SK-N-SH (cell line): ENCODE measurements at regions not wholly inside any gene's neighbourhood (a gene's known extent, or its start where the extent isn't known, plus 50 kb on each side); places are given as distances from the start of the nearest gene placed in this dataset.

Experiments
- CTCF ChIA-PET: fragments of 300-600, 350-600 bp; formaldehyde crosslinking; extraction: SDS; loops from one replicate; lab custom pipeline; 2021; lab: Yijun Ruan, JAX
- POLR2A ChIA-PET: fragments of 350-600 bp; sonication (Branson Sonifier 250); formaldehyde crosslinking; extraction: SDS; loops from one replicate; lab custom pipeline; 2020; ENCODE audit warnings: antibody characterized with exemption, inconsistent platforms; lab: Yijun Ruan, JAX
- DNase-seq: peaks from one replicate; pipeline ENCODE4 v3.0.0; 2012
- H2AFZ ChIP-seq: fragments of 200-600 bp; sonication (generic); 2 replicates; pipeline ENCODE4 v1.8.1; 2016; ENCODE audit warnings: antibody characterized with exemption, mild to moderate bottlenecking, low read depth
- H3F3A ChIP-seq: fragments of 200-600 bp; sonication (generic); replicated peaks from 2 replicates; pipeline ENCODE3; 2016; ENCODE audit warnings: antibody characterized with exemption, mild to moderate bottlenecking; ENCODE audit not compliant: insufficient read depth
- H3K27ac ChIP-seq, 2 experiments: fragments of 200-500 bp in 1 of 2; fragments of 200-600 bp in 1 of 2; sonication (Bioruptor generic) in 1 of 2; sonication (generic), shearing (Covaris generic) in 1 of 2; 2 replicates each; pipeline versions ENCODE4 v1.5.1 to v1.6.1; 2014 to 2016; ENCODE audit warnings: low read depth in 2 of 2, inconsistent platforms in 1 of 2, low read length in 1 of 2, mild to moderate bottlenecking in 1 of 2, mixed read lengths in 1 of 2
- H3K27me3 ChIP-seq: fragments of 200-600 bp; sonication (generic), shearing (Covaris generic); 2 replicates; pipeline ENCODE4 v1.6.1; 2016; ENCODE audit warnings: mixed run types; ENCODE audit not compliant: insufficient read depth
- H3K36me3 ChIP-seq, 2 experiments: fragments of 200-500 bp in 1 of 2; fragments of 200-600 bp in 1 of 2; sonication (Bioruptor generic) in 1 of 2; sonication (generic) in 1 of 2; replicated peaks in 1 of 2; 2 replicates each; pipeline versions ENCODE3 to v1.5.1; 2014 to 2016; ENCODE audit warnings: low read length in 1 of 2, mild to moderate bottlenecking in 1 of 2; ENCODE audit not compliant: insufficient read depth in 2 of 2, control insufficient read depth in 1 of 2
- H3K4me1 ChIP-seq, 2 experiments: fragments of 200-500 bp in 1 of 2; fragments of 200-600 bp in 1 of 2; sonication (Bioruptor generic) in 1 of 2; sonication (generic), shearing (Covaris generic) in 1 of 2; 2 replicates each; pipeline versions ENCODE4 v1.5.1 to v1.6.1; 2014 to 2016; ENCODE audit warnings: low read depth in 1 of 2, low read length in 1 of 2, mixed run types in 1 of 2; ENCODE audit not compliant: insufficient read depth in 2 of 2, control insufficient read depth in 1 of 2
- H3K4me2 ChIP-seq: fragments of 200-600 bp; sonication (generic), shearing (Covaris generic); 2 replicates; pipeline ENCODE4 v1.6.1; 2017; ENCODE audit warnings: mixed run types
- H3K4me3 ChIP-seq, 2 experiments: fragments of 200-500 bp in 1 of 2; fragments of 200-600 bp in 1 of 2; sonication (Bioruptor generic) in 1 of 2; sonication (generic), shearing (Covaris generic) in 1 of 2; 2 replicates each; pipeline versions ENCODE4 v1.5.1 to v1.8.1; 2014 to 2016; ENCODE audit warnings: low read depth in 2 of 2, inconsistent platforms in 1 of 2, low read length in 1 of 2, mild to moderate bottlenecking in 1 of 2, mixed read lengths in 1 of 2, moderate library complexity in 1 of 2
- H3K79me2 ChIP-seq: fragments of 200-600 bp; sonication (generic); 2 replicates; pipeline ENCODE4 v1.8.1; 2017; ENCODE audit warnings: mild to moderate bottlenecking; ENCODE audit not compliant: insufficient read depth
- H3K9ac ChIP-seq: fragments of 200-600 bp; sonication (generic); 2 replicates; pipeline ENCODE4 v1.6.1; 2017; ENCODE audit warnings: mixed run types
- H3K9me2 ChIP-seq: fragments of 200-600 bp; sonication (generic); 2 replicates; pipeline ENCODE4 v1.6.1; 2017; ENCODE audit warnings: mixed run types
- H3K9me3 ChIP-seq: fragments of 200-600 bp; sonication (generic); 2 replicates; pipeline ENCODE4 v1.6.1; 2017; ENCODE audit warnings: mixed run types, mild to moderate bottlenecking, moderate library complexity
- H4K20me1 ChIP-seq: fragments of 200-600 bp; sonication (generic); 2 replicates; pipeline ENCODE4 v1.6.1; 2017; ENCODE audit warnings: mild to moderate bottlenecking, mixed run types; ENCODE audit not compliant: insufficient read depth
- EZH2phosphoT487 ChIP-seq: fragments of 200-600 bp; sonication (generic); IDR thresholded peaks from 2 replicates; pipeline ENCODE4 v1.6.1; 2017; ENCODE audit warnings: low read depth, mixed run types, mild to moderate bottlenecking, antibody characterized with exemption, moderate library complexity, borderline replicate concordance
- FOXJ3 ChIP-seq: sonication (generic); formaldehyde crosslinking; IDR thresholded peaks from 2 replicates; pipeline ENCODE4 v1.5.1; 2020; ENCODE audit warnings: mild to moderate bottlenecking, missing genetic modification reagents
- FOXM1 ChIP-seq: IDR thresholded peaks from 2 replicates; pipeline ENCODE4 v1.4.0; 2012; ENCODE audit warnings: low read depth, mild to moderate bottlenecking
- MEF2A ChIP-seq: IDR thresholded peaks from 2 replicates; pipeline ENCODE4 v1.4.0; 2012; ENCODE audit warnings: low read depth, borderline replicate concordance
- RFX5 ChIP-seq: IDR thresholded peaks from 2 replicates; pipeline ENCODE4 v1.6.1; 2012; ENCODE audit warnings: mild to moderate bottlenecking, improper control_type of control experiment, low read length
- SIN3A ChIP-seq: IDR thresholded peaks from 2 replicates; pipeline ENCODE4 v1.6.1; 2012; ENCODE audit warnings: low read depth, mild to moderate bottlenecking, low read length, moderate library complexity, borderline replicate concordance
- SMC3 ChIP-seq: IDR thresholded peaks from 2 replicates; pipeline ENCODE4 v1.6.1; 2012; ENCODE audit warnings: low read depth, low read length, improper control_type of control experiment
- TAF1 ChIP-seq: IDR thresholded peaks from 2 replicates; pipeline ENCODE4 v1.6.1; 2012; ENCODE audit warnings: low read depth, mild to moderate bottlenecking, low read length, moderate library complexity, borderline replicate concordance
- WGBS: methylation state at CpG from one replicate; pipeline ENCODE4 v1.1.6; 2017; ENCODE audit warnings: low lambda C conversion rate; 5-methylcytosine and 5-hydroxymethylcytosine counted together
- TF ChIP-seq, protein P1 (sequence below): fragments of 200-600 bp; sonication (generic); IDR thresholded peaks from 2 replicates; pipeline ENCODE4 v1.6.1; 2017; ENCODE audit warnings: antibody characterized with exemption, mild to moderate bottlenecking, moderate library complexity
- TF ChIP-seq, protein P2 (sequence below): IDR thresholded peaks from 2 replicates; pipeline ENCODE4 v1.4.0; 2012; ENCODE audit warnings: low read depth, borderline replicate concordance
- TF ChIP-seq, protein P3 (sequence below): IDR thresholded peaks from 2 replicates; pipeline ENCODE4; 2012

DNA sequence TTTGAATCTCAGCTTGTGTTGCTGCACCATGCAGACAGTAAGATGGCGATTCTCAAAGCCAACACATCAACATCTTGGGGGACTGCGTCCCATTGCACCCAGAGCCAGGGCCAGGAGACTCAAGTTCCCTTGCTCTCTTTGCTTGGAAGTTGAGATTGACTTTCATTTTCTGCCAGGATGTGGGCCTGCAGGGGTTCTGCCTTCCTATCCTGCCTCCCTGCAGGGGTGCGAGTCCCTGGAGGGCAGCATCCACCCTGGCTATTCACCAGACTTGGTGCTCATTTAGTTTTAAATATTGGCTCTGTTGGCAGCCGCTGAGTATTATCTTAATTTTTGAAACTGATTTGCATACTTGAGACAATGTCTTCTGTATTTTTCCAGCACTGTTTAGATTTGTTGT, 451.5 kb downstream of the GLRX3 start:
- POLR2A ChIA-PET: no interaction called here

DNA sequence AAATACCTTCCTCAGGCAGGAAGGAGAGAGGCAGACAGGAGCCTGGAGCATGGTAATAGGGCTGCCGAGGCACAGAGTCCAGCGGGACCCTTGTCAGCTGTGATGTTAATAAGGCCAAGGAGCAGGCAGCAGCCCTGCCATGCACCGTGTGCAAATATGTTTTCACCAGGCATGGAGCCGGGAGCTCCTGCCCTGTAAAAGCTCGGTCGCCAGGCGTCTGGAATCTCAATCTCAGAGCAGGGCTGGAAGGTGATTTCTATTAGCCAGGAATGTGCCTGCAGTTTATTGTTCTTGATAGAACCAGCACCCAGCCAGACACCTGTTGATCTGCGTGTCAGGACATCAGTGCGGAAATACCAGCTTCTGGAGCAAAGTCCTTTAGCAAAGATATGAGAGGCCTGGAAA, 469.8 kb downstream of the GLRX3 start:
- no peak overlapping the region for H3K9ac ChIP-seq
- WGBS: 25% methylated on average over 9 of the region's 9 CpGs
- H3K9me2 ChIP-seq: no peaks in the 10 kb centered on the region
- peaks cover 0 to 3% of the 10 kb centered on the region in 2 experiments; a peak in 1 of 4 replicates for H3K4me1 ChIP-seq
- TF ChIP-seq, protein P1, sequence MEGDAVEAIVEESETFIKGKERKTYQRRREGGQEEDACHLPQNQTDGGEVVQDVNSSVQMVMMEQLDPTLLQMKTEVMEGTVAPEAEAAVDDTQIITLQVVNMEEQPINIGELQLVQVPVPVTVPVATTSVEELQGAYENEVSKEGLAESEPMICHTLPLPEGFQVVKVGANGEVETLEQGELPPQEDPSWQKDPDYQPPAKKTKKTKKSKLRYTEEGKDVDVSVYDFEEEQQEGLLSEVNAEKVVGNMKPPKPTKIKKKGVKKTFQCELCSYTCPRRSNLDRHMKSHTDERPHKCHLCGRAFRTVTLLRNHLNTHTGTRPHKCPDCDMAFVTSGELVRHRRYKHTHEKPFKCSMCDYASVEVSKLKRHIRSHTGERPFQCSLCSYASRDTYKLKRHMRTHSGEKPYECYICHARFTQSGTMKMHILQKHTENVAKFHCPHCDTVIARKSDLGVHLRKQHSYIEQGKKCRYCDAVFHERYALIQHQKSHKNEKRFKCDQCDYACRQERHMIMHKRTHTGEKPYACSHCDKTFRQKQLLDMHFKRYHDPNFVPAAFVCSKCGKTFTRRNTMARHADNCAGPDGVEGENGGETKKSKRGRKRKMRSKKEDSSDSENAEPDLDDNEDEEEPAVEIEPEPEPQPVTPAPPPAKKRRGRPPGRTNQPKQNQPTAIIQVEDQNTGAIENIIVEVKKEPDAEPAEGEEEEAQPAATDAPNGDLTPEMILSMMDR: no peak
- TF ChIP-seq, protein P2, sequence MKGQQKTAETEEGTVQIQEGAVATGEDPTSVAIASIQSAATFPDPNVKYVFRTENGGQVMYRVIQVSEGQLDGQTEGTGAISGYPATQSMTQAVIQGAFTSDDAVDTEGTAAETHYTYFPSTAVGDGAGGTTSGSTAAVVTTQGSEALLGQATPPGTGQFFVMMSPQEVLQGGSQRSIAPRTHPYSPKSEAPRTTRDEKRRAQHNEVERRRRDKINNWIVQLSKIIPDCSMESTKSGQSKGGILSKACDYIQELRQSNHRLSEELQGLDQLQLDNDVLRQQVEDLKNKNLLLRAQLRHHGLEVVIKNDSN: no peak
- H3K4me3 ChIP-seq: no peak overlapping the region
- CTCF ChIA-PET: interaction anchor here (0.9 kb wide), 1 partner anchor 26 kb away, joined by 3 read pairs; no protein-coding TSS in a partner anchor
- H3K27ac ChIP-seq: no peak overlapping the region
- POLR2A ChIA-PET: no interaction called here
- peak; percentile 21 for DNase-seq
- no peak overlapping the region for H2AFZ ChIP-seq
- H3K36me3 ChIP-seq: no peaks in the 10 kb centered on the region
- no peaks in the 10 kb centered on the region for H3K27me3 ChIP-seq
- H3F3A ChIP-seq: no peaks in the 10 kb centered on the region
- no peak overlapping the region for H3K4me2 ChIP-seq
- no peaks in the 10 kb centered on the region for H3K9me3 ChIP-seq
- H3K79me2 ChIP-seq: no peaks in the 10 kb centered on the region
- H4K20me1 ChIP-seq: no peaks in the 10 kb centered on the region

More for the DNA sequence above, 451.5 kb downstream of the GLRX3 start:
- Histone ChIP-seq H3K9me3 (no peaks in the 10 kb centered on the region), H3K27ac (no peak overlapping the region), H4K20me1 (no peaks in the 10 kb centered on the region), H3K9ac (no peak overlapping the region), H3F3A (no peaks in the 10 kb centered on the region), H3K36me3 (no peaks in the 10 kb centered on the region), H3K27me3 (no peaks in the 10 kb centered on the region), H3K4me2 (no peak overlapping the region), H2AFZ (no peak overlapping the region), H3K4me1 (no peaks in the 10 kb centered on the region), H3K9me2 (no peaks in the 10 kb centered on the region), H3K4me3 (no peak overlapping the region), H3K79me2 (no peaks in the 10 kb centered on the region)
- CTCF ChIA-PET: no interaction called here
- 16% methylated on average over 4 of the region's 4 CpGs for WGBS
- TF ChIP-seq SIN3A: no peak
- no peak for TF ChIP-seq RFX5
- no peak for TF ChIP-seq FOXM1
- TF ChIP-seq MEF2A: no peak
- TF ChIP-seq TAF1: no peak
- no peak for TF ChIP-seq EZH2phosphoT487
- no peak for TF ChIP-seq FOXJ3 (CRISPR knock-in tag)
- TF ChIP-seq SMC3: no peak
- TF ChIP-seq, protein P3, sequence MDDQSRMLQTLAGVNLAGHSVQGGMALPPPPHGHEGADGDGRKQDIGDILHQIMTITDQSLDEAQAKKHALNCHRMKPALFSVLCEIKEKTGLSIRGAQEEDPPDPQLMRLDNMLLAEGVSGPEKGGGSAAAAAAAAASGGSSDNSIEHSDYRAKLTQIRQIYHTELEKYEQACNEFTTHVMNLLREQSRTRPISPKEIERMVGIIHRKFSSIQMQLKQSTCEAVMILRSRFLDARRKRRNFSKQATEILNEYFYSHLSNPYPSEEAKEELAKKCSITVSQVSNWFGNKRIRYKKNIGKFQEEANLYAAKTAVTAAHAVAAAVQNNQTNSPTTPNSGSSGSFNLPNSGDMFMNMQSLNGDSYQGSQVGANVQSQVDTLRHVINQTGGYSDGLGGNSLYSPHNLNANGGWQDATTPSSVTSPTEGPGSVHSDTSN: no peak
- no peak for DNase-seq
